ENCODE measurements at regions not wholly inside any gene's neighbourhood (a gene's known extent, or its start where the extent isn't known, plus 50 kb on each side); places are given as distances from the start of the nearest gene placed in this dataset.

DNA sequence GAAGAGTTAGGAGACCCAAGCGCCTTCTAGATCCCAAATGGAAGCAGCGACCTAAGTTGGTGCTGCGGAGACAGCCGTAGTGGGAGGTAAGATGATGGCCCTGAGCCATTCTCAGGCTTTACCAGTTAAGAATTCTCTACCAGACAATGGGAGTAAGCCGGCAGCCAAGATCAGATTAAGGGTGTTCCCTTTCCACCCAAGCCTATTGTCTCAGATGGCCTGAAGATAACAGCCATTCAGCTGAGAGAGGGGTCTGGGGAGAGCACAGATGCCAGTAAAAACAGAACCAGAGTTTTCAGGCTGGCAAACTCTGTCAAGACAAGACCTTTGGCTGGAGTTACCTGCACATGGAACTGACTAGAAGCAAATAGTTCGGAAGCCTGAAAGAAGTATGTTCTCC lies 191.7 kb upstream of the HAAO start:
- TF ChIP-seq EZH2 (IDR thresholded peaks at IDR 0.05; ENCODE audit: low read length), result no peak
- TF ChIP-seq, protein P1, sequence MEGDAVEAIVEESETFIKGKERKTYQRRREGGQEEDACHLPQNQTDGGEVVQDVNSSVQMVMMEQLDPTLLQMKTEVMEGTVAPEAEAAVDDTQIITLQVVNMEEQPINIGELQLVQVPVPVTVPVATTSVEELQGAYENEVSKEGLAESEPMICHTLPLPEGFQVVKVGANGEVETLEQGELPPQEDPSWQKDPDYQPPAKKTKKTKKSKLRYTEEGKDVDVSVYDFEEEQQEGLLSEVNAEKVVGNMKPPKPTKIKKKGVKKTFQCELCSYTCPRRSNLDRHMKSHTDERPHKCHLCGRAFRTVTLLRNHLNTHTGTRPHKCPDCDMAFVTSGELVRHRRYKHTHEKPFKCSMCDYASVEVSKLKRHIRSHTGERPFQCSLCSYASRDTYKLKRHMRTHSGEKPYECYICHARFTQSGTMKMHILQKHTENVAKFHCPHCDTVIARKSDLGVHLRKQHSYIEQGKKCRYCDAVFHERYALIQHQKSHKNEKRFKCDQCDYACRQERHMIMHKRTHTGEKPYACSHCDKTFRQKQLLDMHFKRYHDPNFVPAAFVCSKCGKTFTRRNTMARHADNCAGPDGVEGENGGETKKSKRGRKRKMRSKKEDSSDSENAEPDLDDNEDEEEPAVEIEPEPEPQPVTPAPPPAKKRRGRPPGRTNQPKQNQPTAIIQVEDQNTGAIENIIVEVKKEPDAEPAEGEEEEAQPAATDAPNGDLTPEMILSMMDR (optimal IDR thresholded peaks at IDR 0.05 in 1 of 3, IDR thresholded peaks at IDR 0.05 in 1 of 3, conservative IDR thresholded peaks at IDR 0.05 in 1 of 3; ENCODE audit: extremely low read depth in 1 of 3, insufficient read depth in 2 of 3, low read length in 3 of 3), result no peak

Measured in keratinocyte (primary cell).